Ascending aorta (tissue), 2 donors: ENCODE measurements at regions not wholly inside any gene's neighbourhood (a gene's known extent, or its start where the extent isn't known, plus 50 kb on each side); places are given as distances from the start of the nearest gene placed in this dataset.

Experiments
- DNase-seq, 2 donors: peaks; one replicate each; pipeline ENCODE4 v3.0.0-alpha.2; 2019; ENCODE audit warnings: low spot score in 2 of 2
- H3K27ac ChIP-seq, 2 donors: fragments of 200-600 bp; sonication (generic); one replicate each; pipeline ENCODE4 v1.5.1; 2016 to 2017; ENCODE audit warnings: mild to moderate bottlenecking in 1 of 2
- H3K27me3 ChIP-seq: fragments of 200-600 bp; sonication (generic); one replicate; pipeline ENCODE4 v1.5.1; 2017
- H3K36me3 ChIP-seq, 2 donors: fragments of 200-600 bp; sonication (generic); one replicate each; pipeline ENCODE4 v1.5.1; 2016
- H3K4me1 ChIP-seq, 2 donors: fragments of 200-600 bp; sonication (generic); one replicate each; pipeline ENCODE4 v1.5.1; 2016 to 2017; ENCODE audit warnings: mild to moderate bottlenecking in 1 of 2
- H3K4me3 ChIP-seq, 2 donors: fragments of 200-600 bp; sonication (generic); one replicate each; pipeline ENCODE4 v1.5.1; 2016 to 2017; ENCODE audit warnings: mild to moderate bottlenecking in 1 of 2
- H3K9me3 ChIP-seq, 2 donors: fragments of 200-600 bp; sonication (generic); one replicate each; pipeline ENCODE4 v1.5.1; 2016
- CTCF ChIP-seq, 3 experiments: fragments of 200-600 bp in 2 of 3; fragments of 450-650 bp in 1 of 3; sonication (generic) in 2 of 3; IDR thresholded peaks; one replicate each; pipeline ENCODE4 v1.5.1; 2016 to 2019; ENCODE audit warnings: antibody characterized with exemption in 3 of 3, mild to moderate bottlenecking in 1 of 3, moderate library complexity in 1 of 3
- intact Hi-C: fragments of 100-400 bp; cut with DNase I; formaldehyde crosslinking; loops from one replicate; pipeline ENCODE4 v1.15.1; 2023

- Histone ChIP-seq H3K27ac (no peak overlapping the region), H3K9me3 (no peaks in the 10 kb centered on the region), H3K4me3 (no peak overlapping the region), H3K4me1 (no peaks in the 10 kb centered on the region), H3K27me3 (no peaks in the 10 kb centered on the region), H3K36me3 (no peaks in the 10 kb centered on the region)
- no peak for TF ChIP-seq CTCF (IDR thresholded peaks at IDR 0.05)
- intact Hi-C loops = no loop called here
- no peak for DNase-seq
Measured at GRCh38 chr2:176628438-176628837, 359.2 kb downstream of the MTX2 start.

GRCh38 chr2:176633754-176634153 lies 364.5 kb downstream of the MTX2 start:
- intact Hi-C loops = no loop called here
- no peaks in the 10 kb centered on the region for H3K27me3 ChIP-seq

GRCh38 chr2:176636401-176636800 lies 367.2 kb downstream of the MTX2 start:
- H3K4me3 ChIP-seq = no peak overlapping the region
- peaks cover 3 to 5% of the 10 kb centered on the region in 2 donors for H3K4me1 ChIP-seq
- H3K27ac ChIP-seq = no peak overlapping the region
- TF ChIP-seq CTCF (IDR thresholded peaks at IDR 0.05) = no peak
- no peaks in the 10 kb centered on the region for H3K9me3 ChIP-seq
- intact Hi-C loops = no loop called here
- no peaks in the 10 kb centered on the region for H3K36me3 ChIP-seq
- H3K27me3 ChIP-seq = no peaks in the 10 kb centered on the region
- no peak for DNase-seq

More at GRCh38 chr2:176633754-176634153, 364.5 kb downstream of the MTX2 start:
- no peaks in the 10 kb centered on the region for H3K36me3 ChIP-seq
- no peaks in the 10 kb centered on the region for H3K9me3 ChIP-seq
- TF ChIP-seq CTCF (IDR thresholded peaks at IDR 0.05) = no peak
- no peak overlapping the region for H3K27ac ChIP-seq
- H3K4me1 ChIP-seq = peaks cover 3 to 5% of the 10 kb centered on the region in 2 donors
- no peak for DNase-seq
- no peak overlapping the region for H3K4me3 ChIP-seq

GRCh38 chr2:176637142-176637485 lies 367.9 kb downstream of the MTX2 start:
- no peak overlapping the region for H3K27ac ChIP-seq
- no peak for TF ChIP-seq CTCF (IDR thresholded peaks at IDR 0.05)

GRCh38 chr2:176637486-176638166 lies 368.4 kb downstream of the MTX2 start:
- Histone ChIP-seq H3K36me3 (no peaks in the 10 kb centered on the region), H3K4me3 (peak overlapping the region; percentile 77 to 83), H3K27ac (peak overlapping the region; percentile 22 to 56), H3K4me1 (peaks cover 3 to 5% of the 10 kb centered on the region in 2 donors), H3K27me3 (no peaks in the 10 kb centered on the region), H3K9me3 (no peaks in the 10 kb centered on the region)
- peak in 1 of 2 donors; percentile 64 for DNase-seq
- TF ChIP-seq CTCF (IDR thresholded peaks at IDR 0.05) = no peak
- intact Hi-C loops = loop anchor here (1.0 to 2.0 kb wide), 3 partner anchors 85 to 510 kb away; no protein-coding TSS in a partner anchor

More at GRCh38 chr2:176637142-176637485, 367.9 kb downstream of the MTX2 start:
- no peaks in the 10 kb centered on the region for H3K9me3 ChIP-seq
- DNase-seq = no peak
- H3K4me3 ChIP-seq = peak overlapping the region; percentile 77 to 83
- peaks cover 3 to 5% of the 10 kb centered on the region in 2 donors for H3K4me1 ChIP-seq
- H3K36me3 ChIP-seq = no peaks in the 10 kb centered on the region
- intact Hi-C loops = no loop called here
- H3K27me3 ChIP-seq = no peaks in the 10 kb centered on the region
